Activated naive CD8-positive, alpha-beta T cell treated with anti-CD3 and anti-CD28 coated beads for 36 hours (primary cell): ENCODE measurements at regions not wholly inside any gene's neighbourhood (a gene's known extent, or its start where the extent isn't known, plus 50 kb on each side); places are given as distances from the start of the nearest gene placed in this dataset.
"Not testable (repeated sequence)": the region's sequence is repeated elsewhere in the genome, so short reads cannot be mapped to it uniquely, and the experiment has no call there.

Source experiments
- DNase-seq: peaks from one replicate; pipeline ENCODE4 v3.0.0; 2021
- H3K27ac Mint-ChIP-seq: one replicate; pipeline ENCODE4 v1.8.0; 2022; ENCODE audit warnings: mild to moderate bottlenecking, moderate library complexity, mixed read lengths
- H3K27me3 Mint-ChIP-seq: one replicate; pipeline ENCODE4 v1.8.0; 2022; ENCODE audit warnings: mild to moderate bottlenecking, mixed read lengths
- H3K36me3 Mint-ChIP-seq: one replicate; pipeline ENCODE4 v1.8.0; 2021; ENCODE audit warnings: mild to moderate bottlenecking, mixed read lengths
- H3K4me1 Mint-ChIP-seq: one replicate; pipeline ENCODE4 v1.8.0; 2021; ENCODE audit warnings: mixed read lengths
- H3K4me3 Mint-ChIP-seq: one replicate; pipeline ENCODE4 v1.8.0; 2022; ENCODE audit warnings: mild to moderate bottlenecking, moderate library complexity, mixed read lengths
- H3K9me3 Mint-ChIP-seq: one replicate; pipeline ENCODE4 v1.8.0; 2022; ENCODE audit warnings: mixed read lengths

- H3K27me3 Mint-ChIP-seq, H3K27ac Mint-ChIP-seq, DNase-seq, H3K36me3 Mint-ChIP-seq, H3K4me1 Mint-ChIP-seq, H3K4me3 Mint-ChIP-seq: not testable (repeated sequence)
- H3K9me3 Mint-ChIP-seq: peaks cover 25% of the 10 kb centered on the region
Observed at GRCh38 chr15:88965097-88965496, 51.9 kb upstream of the MFGE8 start.

- Mint-ChIP-seq H3K36me3 (peaks cover 5% of the 10 kb centered on the region), H3K9me3 (peaks cover 18% of the 10 kb centered on the region), H3K27ac (no peak overlapping the region), H3K27me3 (peaks cover 4% of the 10 kb centered on the region), H3K4me3 (no peak overlapping the region), H3K4me1 (no peaks in the 10 kb centered on the region)
- no peak for DNase-seq
Observed at GRCh38 chr15:88970232-88970631, 57.1 kb upstream of the MFGE8 start.

GRCh38 chr15:88974392-88974791 is 61.2 kb upstream of the MFGE8 start:
- H3K27me3 Mint-ChIP-seq: peaks cover 7% of the 10 kb centered on the region
- H3K9me3 Mint-ChIP-seq: peaks cover 8% of the 10 kb centered on the region
- no peak for DNase-seq
- no peak overlapping the region for H3K4me3 Mint-ChIP-seq
- no peaks in the 10 kb centered on the region for H3K36me3 Mint-ChIP-seq
- no peak overlapping the region for H3K27ac Mint-ChIP-seq
- no peaks in the 10 kb centered on the region for H3K4me1 Mint-ChIP-seq

GRCh38 chr15:88975891-88976290 is 62.7 kb upstream of the MFGE8 start:
- Mint-ChIP-seq H3K9me3 (peaks cover 5% of the 10 kb centered on the region), H3K27ac (peak overlapping the region; percentile 63), H3K27me3 (peaks cover 7% of the 10 kb centered on the region), H3K4me3 (no peak overlapping the region), H3K4me1 (no peaks in the 10 kb centered on the region), H3K36me3 (no peaks in the 10 kb centered on the region)
- DNase-seq: no peak

- H3K9me3 Mint-ChIP-seq: peaks cover 2% of the 10 kb centered on the region
Observed at GRCh38 chr15:88976656-88977055, 63.5 kb upstream of the MFGE8 start.

GRCh38 chr15:88979674-88980073 is 66.5 kb upstream of the MFGE8 start:
- no peaks in the 10 kb centered on the region for H3K9me3 Mint-ChIP-seq
- DNase-seq: no peak
- H3K4me1 Mint-ChIP-seq: no peaks in the 10 kb centered on the region
- no peaks in the 10 kb centered on the region for H3K36me3 Mint-ChIP-seq
- H3K4me3 Mint-ChIP-seq: no peak overlapping the region
- H3K27me3 Mint-ChIP-seq: peaks cover 3% of the 10 kb centered on the region
- H3K27ac Mint-ChIP-seq: no peak overlapping the region

More at GRCh38 chr15:88976656-88977055, 63.5 kb upstream of the MFGE8 start:
- Mint-ChIP-seq H3K27ac (no peak overlapping the region), H3K36me3 (no peaks in the 10 kb centered on the region), H3K27me3 (peaks cover 3% of the 10 kb centered on the region), H3K4me1 (no peaks in the 10 kb centered on the region), H3K4me3 (no peak overlapping the region)
- DNase-seq: no peak

- Mint-ChIP-seq H3K36me3 (no peaks in the 10 kb centered on the region), H3K27ac (no peak overlapping the region), H3K9me3 (no peaks in the 10 kb centered on the region), H3K27me3 (peaks cover 3% of the 10 kb centered on the region), H3K4me1 (no peaks in the 10 kb centered on the region), H3K4me3 (no peak overlapping the region)
- no peak for DNase-seq
Observed at GRCh38 chr15:88980498-88980897, 67.3 kb upstream of the MFGE8 start.

GRCh38 chr15:88981244-88982215 is 68.4 kb upstream of the MFGE8 start:
- Mint-ChIP-seq H3K27me3 (no peaks in the 10 kb centered on the region), H3K27ac (no peak overlapping the region), H3K4me1 (no peaks in the 10 kb centered on the region), H3K9me3 (no peaks in the 10 kb centered on the region), H3K36me3 (no peaks in the 10 kb centered on the region), H3K4me3 (no peak overlapping the region)
- DNase-seq: no peak

GRCh38 chr15:88982304-88982945 is 69.2 kb upstream of the MFGE8 start:
- H3K4me3 Mint-ChIP-seq: no peak overlapping the region
- no peaks in the 10 kb centered on the region for H3K4me1 Mint-ChIP-seq
- DNase-seq: no peak
- H3K9me3 Mint-ChIP-seq: no peaks in the 10 kb centered on the region
- no peaks in the 10 kb centered on the region for H3K36me3 Mint-ChIP-seq
- no peak overlapping the region for H3K27ac Mint-ChIP-seq
- no peaks in the 10 kb centered on the region for H3K27me3 Mint-ChIP-seq

GRCh38 chr15:88982946-88983342 is 69.8 kb upstream of the MFGE8 start:
- no peaks in the 10 kb centered on the region for H3K4me1 Mint-ChIP-seq
- H3K4me3 Mint-ChIP-seq: no peak overlapping the region
- H3K9me3 Mint-ChIP-seq: no peaks in the 10 kb centered on the region
- no peak overlapping the region for H3K27ac Mint-ChIP-seq
- H3K27me3 Mint-ChIP-seq: no peaks in the 10 kb centered on the region
- no peak for DNase-seq
- H3K36me3 Mint-ChIP-seq: no peaks in the 10 kb centered on the region

GRCh38 chr15:88983861-88984429 is 70.8 kb upstream of the MFGE8 start:
- H3K27me3 Mint-ChIP-seq: no peaks in the 10 kb centered on the region
- no peak overlapping the region for H3K4me3 Mint-ChIP-seq
- no peak for DNase-seq
- no peaks in the 10 kb centered on the region for H3K9me3 Mint-ChIP-seq
- no peaks in the 10 kb centered on the region for H3K36me3 Mint-ChIP-seq
- H3K4me1 Mint-ChIP-seq: no peaks in the 10 kb centered on the region
- no peak overlapping the region for H3K27ac Mint-ChIP-seq

GRCh38 chr15:88985547-88986393 is 72.6 kb upstream of the MFGE8 start:
- Mint-ChIP-seq H3K36me3 (no peaks in the 10 kb centered on the region), H3K27ac (no peak overlapping the region), H3K4me3 (no peak overlapping the region), H3K27me3 (no peaks in the 10 kb centered on the region), H3K9me3 (no peaks in the 10 kb centered on the region), H3K4me1 (no peaks in the 10 kb centered on the region)
- no peak for DNase-seq

- no peak for DNase-seq
- no peaks in the 10 kb centered on the region for H3K4me1 Mint-ChIP-seq
- H3K27ac Mint-ChIP-seq: no peak overlapping the region
- no peaks in the 10 kb centered on the region for H3K27me3 Mint-ChIP-seq
- H3K4me3 Mint-ChIP-seq: no peak overlapping the region
- H3K9me3 Mint-ChIP-seq: no peaks in the 10 kb centered on the region
- no peaks in the 10 kb centered on the region for H3K36me3 Mint-ChIP-seq
Observed at GRCh38 chr15:88986949-88987590, 73.9 kb upstream of the MFGE8 start.

- Mint-ChIP-seq H3K4me3 (no peak overlapping the region), H3K27ac (no peak overlapping the region), H3K9me3 (no peaks in the 10 kb centered on the region), H3K4me1 (no peaks in the 10 kb centered on the region), H3K27me3 (no peaks in the 10 kb centered on the region), H3K36me3 (no peaks in the 10 kb centered on the region)
- DNase-seq: no peak
Observed at GRCh38 chr15:88987591-88987933, 74.4 kb upstream of the MFGE8 start.
